Neural crest cell (in vitro differentiated cells): ENCODE measurements at regions not wholly inside any gene's neighbourhood (a gene's known extent, or its start where the extent isn't known, plus 50 kb on each side); places are given as distances from the start of the nearest gene placed in this dataset.

Experiments used
- DNase-seq: peaks from one replicate; pipeline ENCODE4 v3.0.0; 2021; ENCODE audit warnings: low read depth, mixed read lengths, low spot score
- H3K27ac Mint-ChIP-seq: one replicate; pipeline ENCODE4 v1.8.0; 2021; ENCODE audit warnings: mild to moderate bottlenecking, mixed read lengths; ENCODE audit not compliant: unreplicated experiment
- H3K27me3 Mint-ChIP-seq: 2 replicates; pipeline ENCODE4 v1.8.0; 2021; ENCODE audit warnings: low read depth, mild to moderate bottlenecking, mixed read lengths
- H3K36me3 Mint-ChIP-seq: 2 replicates; pipeline ENCODE4 v1.8.0; 2021; ENCODE audit warnings: low read depth, mild to moderate bottlenecking, mixed read lengths
- H3K4me1 Mint-ChIP-seq: 2 replicates; pipeline ENCODE4 v1.8.0; 2021; ENCODE audit warnings: mixed read lengths
- H3K4me3 Mint-ChIP-seq: one replicate; pipeline ENCODE4 v1.8.0; 2021; ENCODE audit warnings: mild to moderate bottlenecking, mixed read lengths
- H3K9me3 Mint-ChIP-seq: 2 replicates; pipeline ENCODE4 v1.8.0; 2021; ENCODE audit warnings: mixed read lengths
- TF ChIP-seq, protein P1 (sequence below): fragments of 200-600 bp; sonication (generic); conservative IDR thresholded peaks from 2 replicates; pipeline ENCODE4 v1.5.0; 2021; ENCODE audit warnings: antibody characterized with exemption, mild to moderate bottlenecking

DNA sequence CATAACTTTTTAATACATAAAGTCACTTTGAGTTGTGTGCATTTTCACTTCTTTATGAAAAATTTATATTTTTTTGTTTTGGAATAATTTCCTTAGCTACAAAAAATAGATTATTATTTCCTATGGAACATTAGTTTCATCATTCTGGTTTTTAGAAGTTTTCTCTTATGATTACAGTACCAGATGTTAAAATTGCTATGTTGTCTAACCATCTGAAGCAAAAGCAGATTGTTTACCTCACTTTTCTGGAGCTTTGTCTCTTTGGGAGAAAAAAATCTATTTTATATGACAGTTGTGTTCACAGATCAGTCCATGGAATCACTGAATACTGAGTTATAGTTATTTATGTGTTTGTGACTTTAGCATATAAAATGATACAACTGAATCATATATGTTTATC, 708.9 kb upstream of the RIOK2 start:
- TF ChIP-seq, protein P1, sequence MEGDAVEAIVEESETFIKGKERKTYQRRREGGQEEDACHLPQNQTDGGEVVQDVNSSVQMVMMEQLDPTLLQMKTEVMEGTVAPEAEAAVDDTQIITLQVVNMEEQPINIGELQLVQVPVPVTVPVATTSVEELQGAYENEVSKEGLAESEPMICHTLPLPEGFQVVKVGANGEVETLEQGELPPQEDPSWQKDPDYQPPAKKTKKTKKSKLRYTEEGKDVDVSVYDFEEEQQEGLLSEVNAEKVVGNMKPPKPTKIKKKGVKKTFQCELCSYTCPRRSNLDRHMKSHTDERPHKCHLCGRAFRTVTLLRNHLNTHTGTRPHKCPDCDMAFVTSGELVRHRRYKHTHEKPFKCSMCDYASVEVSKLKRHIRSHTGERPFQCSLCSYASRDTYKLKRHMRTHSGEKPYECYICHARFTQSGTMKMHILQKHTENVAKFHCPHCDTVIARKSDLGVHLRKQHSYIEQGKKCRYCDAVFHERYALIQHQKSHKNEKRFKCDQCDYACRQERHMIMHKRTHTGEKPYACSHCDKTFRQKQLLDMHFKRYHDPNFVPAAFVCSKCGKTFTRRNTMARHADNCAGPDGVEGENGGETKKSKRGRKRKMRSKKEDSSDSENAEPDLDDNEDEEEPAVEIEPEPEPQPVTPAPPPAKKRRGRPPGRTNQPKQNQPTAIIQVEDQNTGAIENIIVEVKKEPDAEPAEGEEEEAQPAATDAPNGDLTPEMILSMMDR = no peak
- Mint-ChIP-seq H3K27ac (no peak overlapping the region), H3K9me3 (no peaks in the 10 kb centered on the region), H3K4me1 (peaks cover 6% of the 10 kb centered on the region), H3K27me3 (no peaks in the 10 kb centered on the region), H3K36me3 (no peaks in the 10 kb centered on the region), H3K4me3 (no peak overlapping the region)
- DNase-seq = no peak

DNA sequence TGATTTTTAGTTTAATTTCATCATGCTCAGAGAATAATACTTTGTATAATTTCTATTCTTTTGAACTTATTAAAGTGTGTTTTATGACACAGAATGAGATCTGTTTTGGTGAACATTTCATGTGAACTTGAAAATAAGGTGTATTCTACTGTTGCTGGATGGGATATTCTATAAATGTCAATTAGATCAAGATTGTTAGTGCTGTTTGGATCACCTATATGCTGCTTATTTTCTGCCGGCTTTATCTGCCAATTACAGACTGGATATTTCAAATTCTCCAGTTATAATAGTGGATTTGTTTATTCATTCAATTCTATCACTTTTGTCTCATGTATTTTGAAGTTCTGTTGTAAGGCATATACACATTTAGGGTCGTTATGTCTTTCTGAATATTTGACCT, 720.7 kb upstream of the RIOK2 start:
- Mint-ChIP-seq H3K4me3 (no peak overlapping the region), H3K4me1 (no peaks in the 10 kb centered on the region), H3K36me3 (peaks cover 16% of the 10 kb centered on the region), H3K27me3 (no peaks in the 10 kb centered on the region), H3K9me3 (peaks cover 10% of the 10 kb centered on the region), H3K27ac (no peak overlapping the region)
- DNase-seq = no peak
- TF ChIP-seq, protein P1 = no peak

DNA sequence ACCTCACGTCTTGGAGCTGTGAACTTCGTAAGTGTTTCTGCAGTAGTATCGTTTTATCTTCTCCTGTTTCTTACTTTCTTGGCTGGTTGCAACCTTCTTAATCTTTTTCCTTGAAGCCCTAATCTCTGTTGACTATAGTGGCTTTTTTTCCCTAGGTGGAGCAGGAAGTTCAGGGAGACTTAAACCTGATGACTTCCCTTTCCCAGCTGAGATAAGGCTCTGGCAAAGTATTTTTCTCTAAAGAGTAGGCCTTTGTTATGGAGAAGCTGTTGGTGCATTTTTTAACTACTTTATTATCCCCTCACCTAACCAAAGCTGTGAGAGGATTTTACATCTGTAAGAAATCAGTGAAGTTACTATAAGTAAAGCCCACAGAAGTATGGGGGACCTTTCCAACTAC, 723.1 kb upstream of the RIOK2 start:
- H3K27me3 Mint-ChIP-seq = no peaks in the 10 kb centered on the region
- no peak for DNase-seq
- no peak overlapping the region for H3K4me3 Mint-ChIP-seq
- TF ChIP-seq, protein P1 = no peak
- H3K27ac Mint-ChIP-seq = no peak overlapping the region
- H3K36me3 Mint-ChIP-seq = peaks cover 16% of the 10 kb centered on the region
- H3K9me3 Mint-ChIP-seq = peaks cover 4% of the 10 kb centered on the region
- no peaks in the 10 kb centered on the region for H3K4me1 Mint-ChIP-seq

DNA sequence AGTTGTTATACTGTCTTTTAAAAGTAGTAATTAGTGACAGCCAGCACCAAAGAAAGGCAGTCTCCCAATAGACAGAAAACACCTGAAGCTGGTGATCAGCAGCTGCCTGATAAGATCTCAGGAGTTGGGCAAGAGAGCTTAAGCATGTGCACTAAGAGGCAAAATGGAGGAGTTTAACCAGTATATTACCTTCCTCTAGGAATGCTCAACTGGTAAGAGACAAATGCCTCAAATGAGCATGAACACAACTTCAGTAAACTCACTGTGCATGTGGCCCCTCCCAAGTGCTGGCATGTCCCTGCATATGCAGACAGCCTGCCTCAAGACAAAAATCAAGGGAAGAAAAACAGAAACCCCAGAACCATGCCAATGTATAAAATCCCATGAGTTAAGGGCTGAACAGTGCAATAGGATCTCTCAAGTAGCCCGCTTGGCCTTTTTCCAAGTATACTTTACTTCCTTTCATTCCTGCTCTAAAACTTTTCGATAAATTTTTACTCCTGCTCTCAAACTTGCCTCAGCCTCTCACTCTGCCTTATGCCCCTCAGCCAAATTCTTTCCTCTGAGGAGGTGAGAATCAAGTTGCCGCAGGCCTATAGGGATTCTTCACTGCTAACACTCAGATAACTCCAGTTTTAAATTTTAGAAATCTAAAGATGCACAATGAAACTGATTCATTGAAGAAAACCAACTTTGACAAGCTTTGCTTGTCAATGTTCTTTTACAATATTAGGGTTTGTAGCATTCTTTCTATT, 724.8 kb upstream of the RIOK2 start:
- no peaks in the 10 kb centered on the region for H3K27me3 Mint-ChIP-seq
- peaks cover 4% of the 10 kb centered on the region for H3K9me3 Mint-ChIP-seq
- H3K27ac Mint-ChIP-seq = no peak overlapping the region
- H3K36me3 Mint-ChIP-seq = peaks cover 12% of the 10 kb centered on the region
- no peak for DNase-seq
- no peak overlapping the region for H3K4me3 Mint-ChIP-seq
- TF ChIP-seq, protein P1 = no peak
- H3K4me1 Mint-ChIP-seq = no peaks in the 10 kb centered on the region

DNA sequence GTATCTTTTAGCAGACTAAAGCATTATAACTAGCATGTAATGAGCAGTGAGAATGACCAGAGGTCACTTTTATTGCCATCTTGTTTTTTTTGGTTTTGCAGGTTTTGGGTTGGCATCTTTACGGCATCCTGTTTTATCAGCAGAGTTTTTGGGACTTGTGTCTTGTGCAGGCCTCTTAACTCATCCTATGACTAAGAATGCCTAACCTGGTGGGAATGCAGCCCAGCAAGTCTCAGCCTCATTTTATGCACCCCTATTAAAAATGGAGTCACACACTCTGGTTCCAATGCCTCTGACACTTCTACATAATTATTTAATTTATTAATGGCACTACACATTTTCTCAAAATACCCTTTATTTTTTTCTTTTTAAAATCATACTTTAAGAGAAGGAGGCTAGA, 726.5 kb upstream of the RIOK2 start:
- Mint-ChIP-seq H3K4me3 (no peak overlapping the region), H3K36me3 (peaks cover 8% of the 10 kb centered on the region), H3K9me3 (peaks cover 4% of the 10 kb centered on the region), H3K4me1 (no peaks in the 10 kb centered on the region), H3K27me3 (no peaks in the 10 kb centered on the region), H3K27ac (no peak overlapping the region)
- TF ChIP-seq, protein P1 = no peak
- DNase-seq = no peak
